HepG2 (cell line): ENCODE measurements at regions not wholly inside any gene's neighbourhood (a gene's known extent, or its start where the extent isn't known, plus 50 kb on each side); places are given as distances from the start of the nearest gene placed in this dataset.

ENCODE experiments used
- CEBPB ChIP-seq: IDR thresholded peaks from 2 replicates; pipeline ENCODE4 v1.6.1; 2011; ENCODE audit warnings: low read depth, low read length, improper control_type of control experiment, borderline replicate concordance
- CREB1 ChIP-seq, 2 experiments: fragments of 450-650 bp in 1 of 2; IDR thresholded peaks; 2 replicates each; pipeline ENCODE4 v1.6.1; 2016 to 2017; ENCODE audit warnings: control low read depth in 1 of 2, mild to moderate bottlenecking in 1 of 2, missing compliant biosample characterization in 1 of 2, missing genetic modification characterization in 1 of 2
- FOSL2 ChIP-seq: sonication (generic); formaldehyde crosslinking; IDR thresholded peaks from 2 replicates; pipeline ENCODE4 v1.4.0; 2020; ENCODE audit warnings: missing genetic modification reagents
- HOXD1 ChIP-seq: sonication (generic); formaldehyde crosslinking; IDR thresholded peaks from 2 replicates; pipeline ENCODE4 v1.5.0; 2020; ENCODE audit warnings: missing genetic modification reagents
- ISL2 ChIP-seq: sonication (generic); formaldehyde crosslinking; IDR thresholded peaks from 2 replicates; pipeline ENCODE4 v1.5.0; 2020; ENCODE audit warnings: missing genetic modification reagents
- KDM3A ChIP-seq: IDR thresholded peaks from 2 replicates; pipeline ENCODE4 v1.6.1; 2018; ENCODE audit warnings: low read depth, missing compliant biosample characterization
- MIER2 ChIP-seq: IDR thresholded peaks from 2 replicates; pipeline ENCODE4 v1.6.1; 2016; ENCODE audit warnings: missing biosample characterization, missing genetic modification reagents
- MTF1 ChIP-seq: sonication (generic); formaldehyde crosslinking; IDR thresholded peaks from 2 replicates; pipeline ENCODE4 v1.5.0; 2020; ENCODE audit warnings: missing genetic modification reagents
- NR1H2 ChIP-seq: sonication (generic); formaldehyde crosslinking; IDR thresholded peaks from 2 replicates; pipeline ENCODE4 v1.8.1; 2022; ENCODE audit warnings: low read depth, missing genetic modification reagents, borderline replicate concordance
- PLRG1 ChIP-seq: fragments of 450-650 bp; conservative IDR thresholded peaks from 2 replicates; pipeline ENCODE4 v1.6.1; 2016
- TF ChIP-seq, protein P1 (sequence below): sonication (generic); formaldehyde crosslinking; IDR thresholded peaks from one replicate; pipeline ENCODE4 v1.5.1; 2020; ENCODE audit warnings: mild to moderate bottlenecking, missing genetic modification reagents; ENCODE audit errors: not compliant biosample characterization

DNA sequence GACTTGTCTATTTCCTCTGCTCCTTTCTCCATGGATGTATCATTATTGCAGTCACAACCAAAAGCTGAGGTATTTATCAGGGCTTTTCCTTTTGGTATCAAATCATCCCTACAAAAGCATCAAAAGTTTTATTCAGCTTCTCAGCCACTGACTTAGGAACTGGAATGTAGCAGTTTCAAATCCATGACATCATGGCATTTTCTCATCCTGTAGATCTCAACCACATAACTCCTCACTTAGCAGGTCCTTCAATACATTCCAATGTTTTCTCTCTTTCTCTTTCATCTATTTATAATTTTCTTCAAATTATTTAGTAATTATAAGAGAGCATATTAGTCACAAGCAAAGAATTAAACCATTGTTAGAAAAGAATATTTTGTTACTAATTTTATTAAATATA, 537.4 kb upstream of the SORCS1 start (continued):
- TF ChIP-seq, protein P1, sequence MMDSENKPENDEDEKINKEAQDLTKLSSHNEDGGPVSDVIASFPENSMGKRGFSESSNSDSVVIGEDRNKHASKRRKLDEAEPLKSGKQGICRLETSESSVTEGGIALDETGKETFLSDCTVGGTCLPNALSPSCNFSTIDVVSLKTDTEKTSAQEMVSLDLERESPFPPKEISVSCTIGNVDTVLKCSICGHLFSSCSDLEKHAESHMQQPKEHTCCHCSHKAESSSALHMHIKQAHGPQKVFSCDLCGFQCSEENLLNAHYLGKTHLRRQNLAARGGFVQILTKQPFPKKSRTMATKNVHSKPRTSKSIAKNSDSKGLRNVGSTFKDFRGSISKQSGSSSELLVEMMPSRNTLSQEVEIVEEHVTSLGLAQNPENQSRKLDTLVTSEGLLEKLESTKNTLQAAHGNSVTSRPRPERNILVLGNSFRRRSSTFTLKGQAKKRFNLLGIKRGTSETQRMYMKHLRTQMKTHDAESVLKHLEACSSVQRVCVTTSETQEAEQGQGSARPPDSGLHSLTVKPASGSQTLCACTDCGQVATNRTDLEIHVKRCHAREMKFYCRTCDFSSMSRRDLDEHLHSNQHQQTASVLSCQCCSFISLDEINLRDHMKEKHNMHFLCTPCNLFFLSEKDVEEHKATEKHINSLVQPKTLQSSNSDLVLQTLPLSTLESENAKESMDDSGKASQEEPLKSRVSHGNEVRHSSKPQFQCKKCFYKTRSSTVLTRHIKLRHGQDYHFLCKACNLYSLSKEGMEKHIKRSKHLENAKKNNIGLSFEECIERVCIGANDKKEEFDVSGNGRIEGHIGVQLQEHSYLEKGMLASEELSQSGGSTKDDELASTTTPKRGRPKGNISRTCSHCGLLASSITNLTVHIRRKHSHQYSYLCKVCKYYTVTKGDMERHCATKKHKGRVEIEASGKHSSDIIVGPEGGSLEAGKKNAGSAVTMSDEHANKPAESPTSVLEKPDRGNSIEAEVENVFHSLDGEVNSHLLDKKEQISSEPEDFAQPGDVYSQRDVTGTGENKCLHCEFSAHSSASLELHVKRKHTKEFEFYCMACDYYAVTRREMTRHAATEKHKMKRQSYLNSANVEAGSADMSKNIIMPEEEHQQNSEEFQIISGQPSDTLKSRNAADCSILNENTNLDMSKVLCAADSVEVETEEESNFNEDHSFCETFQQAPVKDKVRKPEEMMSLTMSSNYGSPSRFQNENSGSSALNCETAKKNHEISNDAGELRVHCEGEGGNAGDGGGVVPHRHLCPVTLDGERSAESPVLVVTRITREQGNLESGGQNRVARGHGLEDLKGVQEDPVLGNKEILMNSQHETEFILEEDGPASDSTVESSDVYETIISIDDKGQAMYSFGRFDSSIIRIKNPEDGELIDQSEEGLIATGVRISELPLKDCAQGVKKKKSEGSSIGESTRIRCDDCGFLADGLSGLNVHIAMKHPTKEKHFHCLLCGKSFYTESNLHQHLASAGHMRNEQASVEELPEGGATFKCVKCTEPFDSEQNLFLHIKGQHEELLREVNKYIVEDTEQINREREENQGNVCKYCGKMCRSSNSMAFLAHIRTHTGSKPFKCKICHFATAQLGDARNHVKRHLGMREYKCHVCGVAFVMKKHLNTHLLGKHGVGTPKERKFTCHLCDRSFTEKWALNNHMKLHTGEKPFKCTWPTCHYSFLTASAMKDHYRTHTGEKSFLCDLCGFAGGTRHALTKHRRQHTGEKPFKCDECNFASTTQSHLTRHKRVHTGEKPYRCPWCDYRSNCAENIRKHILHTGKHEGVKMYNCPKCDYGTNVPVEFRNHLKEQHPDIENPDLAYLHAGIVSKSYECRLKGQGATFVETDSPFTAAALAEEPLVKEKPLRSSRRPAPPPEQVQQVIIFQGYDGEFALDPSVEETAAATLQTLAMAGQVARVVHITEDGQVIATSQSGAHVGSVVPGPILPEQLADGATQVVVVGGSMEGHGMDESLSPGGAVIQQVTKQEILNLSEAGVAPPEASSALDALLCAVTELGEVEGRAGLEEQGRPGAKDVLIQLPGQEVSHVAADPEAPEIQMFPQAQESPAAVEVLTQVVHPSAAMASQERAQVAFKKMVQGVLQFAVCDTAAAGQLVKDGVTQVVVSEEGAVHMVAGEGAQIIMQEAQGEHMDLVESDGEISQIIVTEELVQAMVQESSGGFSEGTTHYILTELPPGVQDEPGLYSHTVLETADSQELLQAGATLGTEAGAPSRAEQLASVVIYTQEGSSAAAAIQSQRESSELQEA (CRISPR knock-in tag) = no peak
- TF ChIP-seq NR1H2 (CRISPR knock-in tag) (no peak), MIER2 (CRISPR knock-in tag) (no peak), ISL2 (CRISPR knock-in tag) (no peak), FOSL2 (CRISPR knock-in tag) (no peak), MTF1 (CRISPR knock-in tag) (no peak), KDM3A (CRISPR knock-in tag) (no peak), HOXD1 (CRISPR knock-in tag) (no peak), PLRG1 (no peak), CREB1 (IDR thresholded peaks at IDR 0.05) (no peak), CREB1 (CRISPR knock-in tag; IDR thresholded peaks at IDR 0.05) (no peak), CEBPB (no peak)
- TF ChIP-seq, all 625 proteins: peak for 0
